Karpas-422 (cell line): ENCODE measurements at regions not wholly inside any gene's neighbourhood (a gene's known extent, or its start where the extent isn't known, plus 50 kb on each side); places are given as distances from the start of the nearest gene placed in this dataset.

Source experiments
- DNase-seq: peaks from one replicate; pipeline ENCODE4 v3.0.0-alpha.2; 2015
- H2AFZ ChIP-seq: fragments of 200-600 bp; sonication (generic); 2 replicates; pipeline ENCODE4 v1.6.1; 2014; ENCODE audit warnings: antibody characterized with exemption, low read length, mixed read lengths
- H3K27ac ChIP-seq: fragments of 200-600 bp; sonication (generic); 2 replicates; pipeline ENCODE4 v1.5.1; 2014; ENCODE audit warnings: mild to moderate bottlenecking, low read length, moderate library complexity
- H3K27me3 ChIP-seq: fragments of 200-600 bp; sonication (generic); 2 replicates; pipeline ENCODE4 v1.6.1; 2014; ENCODE audit warnings: low read length, mixed read lengths
- H3K36me3 ChIP-seq: fragments of 200-600 bp; sonication (generic); 2 replicates; pipeline ENCODE4 v1.6.1; 2014; ENCODE audit warnings: low read length, mixed read lengths; ENCODE audit not compliant: insufficient read depth
- H3K4me1 ChIP-seq: fragments of 200-600 bp; sonication (generic); 2 replicates; pipeline ENCODE4 v1.6.1; 2014; ENCODE audit warnings: mild to moderate bottlenecking, low read length, mixed read lengths
- H3K4me2 ChIP-seq: fragments of 200-600 bp; sonication (generic); 2 replicates; pipeline ENCODE4 v1.6.1; 2014; ENCODE audit warnings: low read length, low read depth, mild to moderate bottlenecking; ENCODE audit not compliant: poor library complexity, severe bottlenecking
- H3K4me3 ChIP-seq: fragments of 200-600 bp; sonication (generic); 2 replicates; pipeline ENCODE4 v1.5.1; 2014; ENCODE audit warnings: mild to moderate bottlenecking, antibody characterized with exemption, low read length, mixed read lengths
- H3K79me2 ChIP-seq: fragments of 200-600 bp; sonication (generic); 2 replicates; pipeline ENCODE4 v1.6.1; 2014; ENCODE audit warnings: mild to moderate bottlenecking, low read length, mixed read lengths
- H3K9ac ChIP-seq: fragments of 200-600 bp; sonication (generic); 2 replicates; pipeline ENCODE4 v1.6.0; 2014; ENCODE audit warnings: low read length
- H3K9me2 ChIP-seq: fragments of 200-600 bp; sonication (generic), shearing (Covaris generic); replicated peaks from 2 replicates; pipeline ENCODE4 v1.6.0; 2014; ENCODE audit warnings: mild to moderate bottlenecking, low read length, moderate library complexity; ENCODE audit not compliant: insufficient read depth
- H3K9me3 ChIP-seq: fragments of 300-700, 200-600 bp; sonication (generic); 2 replicates; pipeline ENCODE4 v1.6.1; 2014; ENCODE audit warnings: low read length, mixed read lengths
- H4K20me1 ChIP-seq: fragments of 200-600 bp; sonication (generic); 2 replicates; pipeline ENCODE4 v1.6.1; 2014; ENCODE audit warnings: mild to moderate bottlenecking, antibody characterized with exemption, low read length, low read depth; ENCODE audit not compliant: insufficient read depth

- Histone ChIP-seq H3K27ac (no peak overlapping the region), H3K9ac (no peak overlapping the region), H3K9me3 (no peaks in the 10 kb centered on the region), H3K27me3 (peaks cover 5% of the 10 kb centered on the region; the same call in 1 of the 2 replicates), H2AFZ (no peak overlapping the region), H3K4me2 (no peak overlapping the region), H3K36me3 (no peaks in the 10 kb centered on the region), H3K79me2 (no peaks in the 10 kb centered on the region), H3K4me1 (no peaks in the 10 kb centered on the region), H3K9me2 (no peaks in the 10 kb centered on the region), H3K4me3 (no peak overlapping the region), H4K20me1 (no peaks in the 10 kb centered on the region)
- no peak for DNase-seq
Observed at GRCh38 chr14:53695692-53696214, 260.9 kb downstream of the BMP4 start.

GRCh38 chr14:53692885-53693284 lies 263.7 kb downstream of the BMP4 start:
- DNase-seq = no peak
- no peaks in the 10 kb centered on the region for H3K79me2 ChIP-seq
- no peak overlapping the region for H3K9ac ChIP-seq
- no peaks in the 10 kb centered on the region for H3K4me1 ChIP-seq
- no peak overlapping the region for H2AFZ ChIP-seq
- no peaks in the 10 kb centered on the region for H3K9me2 ChIP-seq
- peaks cover 5% of the 10 kb centered on the region; the same call in 1 of the 2 replicates for H3K27me3 ChIP-seq
- no peak overlapping the region for H3K4me3 ChIP-seq
- no peaks in the 10 kb centered on the region for H3K9me3 ChIP-seq
- H3K4me2 ChIP-seq = no peak overlapping the region
- H3K36me3 ChIP-seq = no peaks in the 10 kb centered on the region
- no peaks in the 10 kb centered on the region for H4K20me1 ChIP-seq
- no peak overlapping the region for H3K27ac ChIP-seq

GRCh38 chr14:53692451-53692850 lies 264.2 kb downstream of the BMP4 start:
- H3K4me1 ChIP-seq = no peaks in the 10 kb centered on the region
- peaks cover 5% of the 10 kb centered on the region; the same call in 1 of the 2 replicates for H3K27me3 ChIP-seq
- no peaks in the 10 kb centered on the region for H3K79me2 ChIP-seq
- no peaks in the 10 kb centered on the region for H3K9me2 ChIP-seq
- no peaks in the 10 kb centered on the region for H3K36me3 ChIP-seq
- H3K4me2 ChIP-seq = no peak overlapping the region
- no peak overlapping the region for H3K27ac ChIP-seq
- no peaks in the 10 kb centered on the region for H4K20me1 ChIP-seq
- no peaks in the 10 kb centered on the region for H3K9me3 ChIP-seq
- H3K9ac ChIP-seq = no peak overlapping the region
- H3K4me3 ChIP-seq = no peak overlapping the region
- no peak for DNase-seq
- H2AFZ ChIP-seq = no peak overlapping the region

- no peaks in the 10 kb centered on the region for H3K27me3 ChIP-seq
- DNase-seq = no peak
- no peaks in the 10 kb centered on the region for H3K4me1 ChIP-seq
- H3K9me2 ChIP-seq = no peaks in the 10 kb centered on the region
- no peaks in the 10 kb centered on the region for H3K9me3 ChIP-seq
- H3K36me3 ChIP-seq = no peaks in the 10 kb centered on the region
- no peak overlapping the region for H3K4me3 ChIP-seq
- no peak overlapping the region for H3K9ac ChIP-seq
- H4K20me1 ChIP-seq = no peaks in the 10 kb centered on the region
- no peak overlapping the region for H2AFZ ChIP-seq
- H3K79me2 ChIP-seq = no peaks in the 10 kb centered on the region
- no peak overlapping the region for H3K27ac ChIP-seq
- H3K4me2 ChIP-seq = no peak overlapping the region
Observed at GRCh38 chr14:53683229-53683628, 273.4 kb downstream of the BMP4 start.

- no peaks in the 10 kb centered on the region for H3K9me3 ChIP-seq
- H3K9ac ChIP-seq = no peak overlapping the region
- no peak overlapping the region for H3K4me2 ChIP-seq
- H3K9me2 ChIP-seq = no peaks in the 10 kb centered on the region
- no peak overlapping the region for H2AFZ ChIP-seq
- no peaks in the 10 kb centered on the region for H3K36me3 ChIP-seq
- no peaks in the 10 kb centered on the region for H3K4me1 ChIP-seq
- no peak for DNase-seq
- H3K27ac ChIP-seq = no peak overlapping the region
- H3K79me2 ChIP-seq = no peaks in the 10 kb centered on the region
- H3K4me3 ChIP-seq = no peak overlapping the region
- H4K20me1 ChIP-seq = no peaks in the 10 kb centered on the region
- no peaks in the 10 kb centered on the region for H3K27me3 ChIP-seq
Observed at GRCh38 chr14:53672526-53672925, 284.1 kb downstream of the BMP4 start.

- no peak overlapping the region for H3K4me3 ChIP-seq
- H2AFZ ChIP-seq = no peak overlapping the region
- H3K9me3 ChIP-seq = no peaks in the 10 kb centered on the region
- no peaks in the 10 kb centered on the region for H3K79me2 ChIP-seq
- no peaks in the 10 kb centered on the region for H4K20me1 ChIP-seq
- no peaks in the 10 kb centered on the region for H3K9me2 ChIP-seq
- DNase-seq = no peak
- H3K4me2 ChIP-seq = no peak overlapping the region
- no peak overlapping the region for H3K9ac ChIP-seq
- no peaks in the 10 kb centered on the region for H3K36me3 ChIP-seq
- no peaks in the 10 kb centered on the region for H3K27me3 ChIP-seq
- H3K4me1 ChIP-seq = no peaks in the 10 kb centered on the region
- H3K27ac ChIP-seq = no peak overlapping the region
Observed at GRCh38 chr14:53670701-53671100, 285.9 kb downstream of the BMP4 start.

GRCh38 chr14:53668897-53669296 lies 287.7 kb downstream of the BMP4 start:
- no peaks in the 10 kb centered on the region for H3K9me2 ChIP-seq
- H3K4me1 ChIP-seq = no peaks in the 10 kb centered on the region
- no peak overlapping the region for H3K27ac ChIP-seq
- no peak overlapping the region for H3K9ac ChIP-seq
- no peaks in the 10 kb centered on the region for H3K36me3 ChIP-seq
- no peaks in the 10 kb centered on the region for H3K9me3 ChIP-seq
- no peaks in the 10 kb centered on the region for H3K79me2 ChIP-seq
- no peaks in the 10 kb centered on the region for H4K20me1 ChIP-seq
- H2AFZ ChIP-seq = no peak overlapping the region
- no peak for DNase-seq
- no peak overlapping the region for H3K4me3 ChIP-seq
- H3K27me3 ChIP-seq = no peaks in the 10 kb centered on the region
- H3K4me2 ChIP-seq = no peak overlapping the region

- DNase-seq = no peak
- Histone ChIP-seq H3K79me2 (no peaks in the 10 kb centered on the region), H3K9ac (no peak overlapping the region), H3K9me3 (0 out of 2 replicates have a peak, but pooled peaks cover 3% of the 10 kb centered on the region), H3K27ac (no peak overlapping the region), H3K4me2 (no peak overlapping the region), H3K4me3 (no peak overlapping the region), H4K20me1 (no peaks in the 10 kb centered on the region), H3K9me2 (no peaks in the 10 kb centered on the region), H2AFZ (no peak overlapping the region), H3K27me3 (no peaks in the 10 kb centered on the region), H3K4me1 (no peaks in the 10 kb centered on the region), H3K36me3 (no peaks in the 10 kb centered on the region)
Observed at GRCh38 chr14:53663709-53664108, 292.9 kb downstream of the BMP4 start.
